AG04449 (cell line): ENCODE measurements at regions not wholly inside any gene's neighbourhood (a gene's known extent, or its start where the extent isn't known, plus 50 kb on each side); places are given as distances from the start of the nearest gene placed in this dataset.

Source experiments
- CTCF ChIA-PET: fragments of 350-600 bp; formaldehyde crosslinking; extraction: SDS; loops from one replicate; lab custom pipeline; 2021; ENCODE audit warnings: antibody characterized with exemption; lab: Yijun Ruan, JAX
- POLR2A ChIA-PET: fragments of 400-600, 350-600 bp; formaldehyde crosslinking; extraction: SDS; loops from one replicate; lab custom pipeline; 2020; ENCODE audit warnings: antibody characterized with exemption, inconsistent platforms; lab: Yijun Ruan, JAX
- DNase-seq: peaks from one replicate; pipeline ENCODE4 v3.0.0-alpha.2; 2010; ENCODE audit warnings: low read depth, low spot score
- H3K4me3 ChIP-seq: 2 replicates; pipeline ENCODE4 v1.5.1; 2011; ENCODE audit warnings: low read depth, mild to moderate bottlenecking, control low read depth, low read length
- TF ChIP-seq, protein P1 (sequence below): IDR thresholded peaks from one replicate; pipeline ENCODE4 v1.5.1; 2011; ENCODE audit warnings: mild to moderate bottlenecking, moderate library complexity, low read length, control low read depth, inconsistent platforms; ENCODE audit not compliant: insufficient read depth; ENCODE audit errors: missing control alignments

DNA sequence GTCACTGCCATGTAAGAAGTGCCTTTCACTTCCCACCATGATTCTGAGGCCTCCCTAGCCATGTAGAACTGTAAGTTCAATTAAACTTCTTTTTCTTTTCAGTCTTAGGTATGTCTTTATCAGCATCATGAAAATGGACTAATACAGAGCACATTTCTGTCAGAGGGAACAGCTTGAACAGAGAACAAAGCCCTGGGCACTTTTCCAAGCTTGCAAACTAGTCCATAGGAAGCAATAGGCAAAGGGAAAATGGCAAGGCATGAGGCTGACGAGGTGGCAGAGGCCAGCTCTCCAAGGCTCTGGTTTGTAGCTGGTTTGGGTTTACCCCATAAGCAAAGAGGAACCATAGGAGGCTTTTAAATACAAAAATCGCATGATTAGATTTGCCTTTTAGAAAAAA lies 185.1 kb upstream of the HDDC2 start:
- no peak for DNase-seq
- POLR2A ChIA-PET, result no interaction called here

DNA sequence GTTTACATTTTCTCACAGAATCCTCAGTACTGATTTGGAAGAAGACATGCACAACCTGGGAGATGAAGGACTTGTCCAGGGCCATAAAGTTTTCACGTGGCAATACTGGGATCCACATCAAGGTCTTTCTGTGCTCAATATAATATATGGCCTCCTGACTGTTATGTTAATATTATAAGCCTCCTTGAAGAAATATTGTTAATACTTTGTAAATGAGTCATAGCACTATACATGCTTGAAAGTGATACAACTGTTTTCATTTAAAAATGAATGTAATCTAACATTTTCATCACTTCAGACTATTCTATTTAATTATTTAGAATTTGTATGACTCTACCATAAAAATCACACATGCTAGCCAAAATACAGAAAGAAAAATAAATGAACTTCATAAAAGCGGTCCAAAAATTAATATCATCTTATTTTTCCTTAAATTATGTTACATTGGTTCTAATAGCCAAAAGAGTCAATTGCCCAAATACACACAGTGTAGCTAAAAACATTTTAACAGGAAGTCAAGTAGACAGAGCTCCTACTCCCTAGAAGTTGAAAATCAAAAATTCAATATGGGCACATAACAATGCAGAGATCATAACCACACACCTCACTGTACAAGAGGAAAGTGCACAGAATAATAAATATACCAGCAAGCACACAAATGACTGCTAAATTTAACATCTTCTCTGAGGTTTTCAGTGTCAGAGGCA lies 188.0 kb upstream of the HDDC2 start:
- TF ChIP-seq, protein P1, sequence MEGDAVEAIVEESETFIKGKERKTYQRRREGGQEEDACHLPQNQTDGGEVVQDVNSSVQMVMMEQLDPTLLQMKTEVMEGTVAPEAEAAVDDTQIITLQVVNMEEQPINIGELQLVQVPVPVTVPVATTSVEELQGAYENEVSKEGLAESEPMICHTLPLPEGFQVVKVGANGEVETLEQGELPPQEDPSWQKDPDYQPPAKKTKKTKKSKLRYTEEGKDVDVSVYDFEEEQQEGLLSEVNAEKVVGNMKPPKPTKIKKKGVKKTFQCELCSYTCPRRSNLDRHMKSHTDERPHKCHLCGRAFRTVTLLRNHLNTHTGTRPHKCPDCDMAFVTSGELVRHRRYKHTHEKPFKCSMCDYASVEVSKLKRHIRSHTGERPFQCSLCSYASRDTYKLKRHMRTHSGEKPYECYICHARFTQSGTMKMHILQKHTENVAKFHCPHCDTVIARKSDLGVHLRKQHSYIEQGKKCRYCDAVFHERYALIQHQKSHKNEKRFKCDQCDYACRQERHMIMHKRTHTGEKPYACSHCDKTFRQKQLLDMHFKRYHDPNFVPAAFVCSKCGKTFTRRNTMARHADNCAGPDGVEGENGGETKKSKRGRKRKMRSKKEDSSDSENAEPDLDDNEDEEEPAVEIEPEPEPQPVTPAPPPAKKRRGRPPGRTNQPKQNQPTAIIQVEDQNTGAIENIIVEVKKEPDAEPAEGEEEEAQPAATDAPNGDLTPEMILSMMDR, result no peak
- POLR2A ChIA-PET, result no interaction called here
- DNase-seq, result no peak
- H3K4me3 ChIP-seq, result no peak overlapping the region
- CTCF ChIA-PET, result no interaction called here

More for the DNA sequence above, 185.1 kb upstream of the HDDC2 start:
- CTCF ChIA-PET, result no interaction called here
- no peak overlapping the region for H3K4me3 ChIP-seq
- TF ChIP-seq, protein P1, result no peak

DNA sequence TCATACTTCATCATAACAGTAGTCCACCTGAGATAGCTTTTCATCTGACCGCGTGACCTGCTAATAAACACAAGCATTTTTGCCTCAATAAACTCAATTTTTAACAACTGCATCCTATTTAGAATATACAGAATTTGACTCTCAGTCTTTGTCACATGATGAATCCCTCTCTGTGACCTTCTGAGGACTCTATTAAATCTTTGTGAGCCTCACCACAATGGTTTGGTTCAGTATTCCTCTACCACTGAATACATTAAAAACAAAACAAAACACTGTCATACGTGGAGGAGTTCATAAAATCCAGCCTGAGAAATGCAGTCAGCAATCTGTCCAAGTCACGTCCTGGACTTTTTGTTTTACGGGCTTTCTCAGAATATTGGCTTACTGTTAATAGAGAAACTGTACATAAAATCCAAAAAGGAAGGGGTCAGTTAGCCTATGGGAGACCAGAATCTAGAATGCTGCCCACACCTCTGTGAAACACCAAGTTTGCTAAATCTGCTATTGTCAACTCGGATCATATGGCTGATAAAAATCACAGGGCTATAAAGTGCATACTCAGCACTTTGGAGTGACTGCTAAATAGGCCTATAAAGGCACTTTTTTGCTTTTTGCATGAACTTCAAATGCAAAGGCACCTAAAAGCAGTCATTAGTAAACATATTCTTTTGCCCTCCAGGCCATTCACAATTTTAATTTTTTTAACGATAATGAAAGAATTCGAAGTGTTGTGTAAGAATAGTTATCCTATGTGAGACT lies 190.3 kb upstream of the HDDC2 start:
- CTCF ChIA-PET, result no interaction called here
- TF ChIP-seq, protein P1, result no peak

DNA sequence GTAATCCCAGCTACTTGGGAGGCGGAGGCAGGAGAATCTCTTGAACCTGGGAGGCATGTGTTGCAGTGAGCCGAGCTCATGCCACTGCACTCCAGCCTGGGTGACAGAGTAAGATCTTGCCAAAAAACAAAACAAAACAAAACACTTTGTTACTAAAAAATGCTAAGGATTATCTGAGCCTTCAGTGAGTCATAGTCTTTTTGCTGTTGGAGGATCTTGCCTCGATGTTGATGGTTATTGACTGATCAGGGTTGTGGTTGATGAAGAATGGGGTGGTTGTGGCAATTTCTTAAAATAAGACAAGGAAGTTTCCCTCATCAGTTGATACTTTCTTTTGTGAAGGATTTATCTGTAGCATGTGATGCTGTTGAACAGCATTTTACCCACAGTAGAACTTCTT lies 196.8 kb upstream of the HDDC2 start:
- POLR2A ChIA-PET, result no interaction called here
- DNase-seq, result no peak
- TF ChIP-seq, protein P1, result no peak
- no peak overlapping the region for H3K4me3 ChIP-seq
- CTCF ChIA-PET, result no interaction called here

More for the DNA sequence above, 190.3 kb upstream of the HDDC2 start:
- POLR2A ChIA-PET, result no interaction called here
- no peak overlapping the region for H3K4me3 ChIP-seq
- no peak for DNase-seq

DNA sequence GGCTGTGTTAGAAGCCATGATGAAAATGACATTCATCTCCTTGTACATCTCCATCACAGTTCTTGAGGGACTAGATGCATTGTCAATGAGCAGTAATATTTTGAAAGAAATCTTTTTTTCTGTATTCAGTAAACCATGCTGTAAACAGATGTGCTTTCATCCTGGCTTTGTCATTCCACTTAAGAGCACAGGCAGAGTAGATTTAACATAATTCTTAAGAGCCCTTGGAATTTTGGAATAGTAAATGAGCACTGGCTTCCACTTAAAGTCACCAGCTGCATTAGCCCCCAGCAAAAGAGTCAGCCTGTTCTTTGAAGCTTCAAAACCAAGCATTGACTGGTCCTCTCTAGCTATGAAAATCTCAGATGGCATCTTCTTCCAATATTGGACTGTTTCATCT lies 197.8 kb upstream of the HDDC2 start:
- CTCF ChIA-PET, result no interaction called here
- TF ChIP-seq, protein P1, result no peak
- POLR2A ChIA-PET, result no interaction called here
- no peak for DNase-seq
- H3K4me3 ChIP-seq, result no peak overlapping the region

DNA sequence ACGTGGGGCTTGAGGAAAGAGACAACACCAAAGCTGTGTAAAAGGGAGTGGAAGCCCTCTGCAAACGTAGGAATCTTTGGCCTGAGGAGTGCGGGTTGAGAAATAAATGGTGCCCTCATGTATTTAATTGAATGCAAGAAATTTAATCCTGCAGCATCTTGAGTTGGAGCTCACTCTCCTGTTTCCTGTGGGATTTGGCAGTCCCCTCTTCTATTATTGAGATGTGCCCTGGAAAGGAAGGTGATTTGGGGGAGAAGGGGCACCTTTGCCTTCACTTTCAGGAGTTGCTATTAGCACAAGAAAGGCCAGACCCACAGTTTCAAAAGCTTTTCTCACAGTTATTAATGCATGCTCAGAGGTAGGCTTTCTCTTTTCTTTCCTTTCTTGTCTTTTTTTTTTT lies 201.4 kb upstream of the HDDC2 start:
- no peak overlapping the region for H3K4me3 ChIP-seq
- POLR2A ChIA-PET, result no interaction called here
- CTCF ChIA-PET, result no interaction called here
- no peak for DNase-seq
- TF ChIP-seq, protein P1, result no peak
